Central memory CD8-positive, alpha-beta T cell (primary cell): ENCODE measurements at regions not wholly inside any gene's neighbourhood (a gene's known extent, or its start where the extent isn't known, plus 50 kb on each side); places are given as distances from the start of the nearest gene placed in this dataset.

Experiments
- ATAC-seq: fragments of 150-1000 bp; cut with Tn5 transposase; replicated peaks from 2 replicates; pipeline ENCODE4 v1.10.0; 2022; ENCODE audit warnings: mild to moderate bottlenecking, moderate FRiP score, moderate number of reproducible peaks; ENCODE audit not compliant: poor library complexity, severe bottlenecking; ENCODE audit errors: extremely low read depth
- DNase-seq, 2 donors: peaks; one replicate each; pipeline ENCODE4 v3.0.0; 2021; ENCODE audit warnings: low spot score in 2 of 2
- H3K27ac Mint-ChIP-seq: one replicate; pipeline ENCODE4 v1.8.0; 2022; ENCODE audit warnings: low read depth, mild to moderate bottlenecking, moderate library complexity, mixed read lengths
- H3K27me3 Mint-ChIP-seq: one replicate; pipeline ENCODE4 v1.8.0; 2022; ENCODE audit warnings: mixed read lengths
- H3K36me3 Mint-ChIP-seq: one replicate; pipeline ENCODE4 v1.8.0; 2022; ENCODE audit warnings: mild to moderate bottlenecking, moderate library complexity, mixed read lengths; ENCODE audit not compliant: insufficient read depth
- H3K4me1 Mint-ChIP-seq: one replicate; pipeline ENCODE4 v1.8.0; 2022; ENCODE audit warnings: mixed read lengths
- H3K4me3 Mint-ChIP-seq: one replicate; pipeline ENCODE4 v1.8.0; 2022; ENCODE audit warnings: mild to moderate bottlenecking, moderate library complexity, mixed read lengths
- H3K9me3 Mint-ChIP-seq: one replicate; pipeline ENCODE4 v1.8.0; 2022; ENCODE audit warnings: mixed read lengths

DNA sequence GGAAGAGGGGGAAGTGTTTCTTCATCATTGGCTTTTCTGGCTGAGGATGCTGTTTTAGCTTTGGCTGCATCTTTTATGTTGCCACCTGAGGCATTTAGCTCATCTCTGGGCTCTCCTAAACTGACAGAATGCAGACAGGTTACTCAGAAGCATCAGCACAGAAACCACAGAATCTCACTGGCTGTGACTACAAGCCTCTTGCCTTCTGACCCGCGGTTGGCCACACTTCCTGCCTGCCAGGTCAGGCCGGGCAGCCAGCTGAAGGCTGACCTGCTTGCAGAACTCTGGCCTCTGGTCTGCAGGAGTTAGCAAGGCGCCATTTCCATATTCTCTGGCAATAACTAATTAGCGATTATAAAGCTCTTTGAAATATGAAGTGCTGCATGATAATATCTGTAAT lies 366.5 kb downstream of the MID1IP1 start:
- H3K9me3 Mint-ChIP-seq = no peaks in the 10 kb centered on the region
- DNase-seq (no peak), ATAC-seq (no peak)
- H3K27ac Mint-ChIP-seq = no peak overlapping the region
- no peaks in the 10 kb centered on the region for H3K36me3 Mint-ChIP-seq
- peaks cover 31% of the 10 kb centered on the region for H3K27me3 Mint-ChIP-seq
- peaks cover 4% of the 10 kb centered on the region for H3K4me1 Mint-ChIP-seq
- no peak overlapping the region for H3K4me3 Mint-ChIP-seq

DNA sequence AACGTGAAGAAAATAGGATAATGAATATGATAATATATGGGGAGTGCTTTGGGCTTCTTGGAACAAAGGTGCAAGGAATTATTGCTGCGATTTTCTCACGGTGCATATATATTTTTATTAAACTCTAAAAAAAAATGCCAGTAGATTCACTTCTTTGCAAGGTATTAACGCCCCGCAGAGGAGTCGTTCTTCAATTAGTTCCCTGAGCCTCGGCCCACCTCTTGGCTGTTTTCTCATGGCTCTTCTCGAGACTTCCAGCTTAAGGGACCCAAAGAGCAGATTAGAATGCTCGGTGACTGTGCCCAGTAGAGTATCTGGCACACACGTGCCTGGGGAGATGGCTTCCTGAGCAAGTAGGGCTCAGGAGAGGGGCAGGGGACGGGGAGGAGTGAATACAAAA lies 367.4 kb downstream of the MID1IP1 start:
- H3K4me3 Mint-ChIP-seq = no peak overlapping the region
- no peak overlapping the region for H3K27ac Mint-ChIP-seq
- DNase-seq = no peak
- no peaks in the 10 kb centered on the region for H3K36me3 Mint-ChIP-seq
- H3K4me1 Mint-ChIP-seq = no peaks in the 10 kb centered on the region
- ATAC-seq = no peak
- no peaks in the 10 kb centered on the region for H3K9me3 Mint-ChIP-seq
- peaks cover 24% of the 10 kb centered on the region for H3K27me3 Mint-ChIP-seq

DNA sequence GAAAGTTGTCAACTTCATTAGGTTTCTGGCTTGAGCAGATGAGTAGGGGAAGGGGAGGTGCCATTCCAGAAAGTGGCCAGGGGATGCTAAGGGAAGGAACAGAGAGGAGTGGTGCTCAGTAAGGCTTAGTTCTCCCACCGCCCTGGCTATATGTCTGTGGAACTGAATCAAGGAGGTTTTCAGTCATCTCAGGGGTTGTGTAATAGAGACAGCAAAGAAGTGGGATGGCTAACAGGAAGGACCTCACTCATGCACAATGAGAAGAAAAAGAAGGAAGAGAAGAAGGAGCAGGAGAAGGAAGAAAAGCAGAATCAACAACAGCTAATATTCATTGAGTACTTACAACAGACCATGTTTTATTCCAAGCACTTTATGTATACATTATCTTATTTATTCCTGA lies 368.7 kb downstream of the MID1IP1 start:
- Mint-ChIP-seq H3K27ac (no peak overlapping the region), H3K4me1 (no peaks in the 10 kb centered on the region), H3K36me3 (no peaks in the 10 kb centered on the region), H3K4me3 (no peak overlapping the region), H3K9me3 (no peaks in the 10 kb centered on the region), H3K27me3 (peaks cover 13% of the 10 kb centered on the region)
- DNase-seq (no peak), ATAC-seq (no peak)

DNA sequence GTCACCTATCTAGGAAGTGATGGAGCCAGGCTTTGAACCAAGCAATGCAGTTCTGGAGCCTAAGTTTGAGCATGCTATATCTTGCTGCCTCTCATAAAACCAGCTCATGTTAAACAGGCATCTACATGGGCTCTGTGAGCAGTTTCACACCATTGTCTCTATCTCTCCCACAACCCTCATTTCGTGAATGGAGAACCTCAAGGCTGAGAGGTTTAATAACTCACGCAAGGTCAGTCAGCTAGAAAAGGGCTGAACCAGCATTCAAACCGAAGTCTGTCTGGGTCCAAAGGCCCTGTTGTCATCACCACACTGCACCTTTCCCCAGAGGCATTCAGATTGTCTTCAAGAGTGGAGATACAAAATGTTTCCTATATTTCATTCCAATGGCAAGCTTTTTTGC lies 369.2 kb downstream of the MID1IP1 start:
- Mint-ChIP-seq H3K27me3 (peaks cover 8% of the 10 kb centered on the region), H3K9me3 (no peaks in the 10 kb centered on the region), H3K4me3 (no peak overlapping the region), H3K4me1 (no peaks in the 10 kb centered on the region), H3K27ac (no peak overlapping the region), H3K36me3 (no peaks in the 10 kb centered on the region)
- DNase-seq (no peak), ATAC-seq (no peak)

DNA sequence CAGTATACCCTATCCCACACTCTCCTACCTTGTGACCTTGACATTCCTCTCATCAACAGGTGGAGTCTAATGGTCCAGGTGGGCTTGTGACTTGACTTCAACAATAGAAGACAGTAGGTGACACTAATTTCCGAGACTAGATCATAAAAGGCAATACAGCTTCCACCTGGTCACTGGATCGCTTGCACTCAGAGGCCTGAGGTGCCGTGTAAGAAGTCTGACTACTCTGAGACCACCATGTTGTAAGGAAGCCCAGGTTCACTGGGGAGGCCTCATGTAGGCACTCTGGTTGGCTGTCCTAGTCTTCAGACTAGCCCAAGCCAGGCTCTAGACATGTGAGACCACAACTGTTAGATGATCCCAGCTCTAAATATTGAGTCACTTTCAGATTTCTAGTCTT lies 370.4 kb downstream of the MID1IP1 start:
- Mint-ChIP-seq H3K9me3 (no peaks in the 10 kb centered on the region), H3K4me1 (no peaks in the 10 kb centered on the region), H3K27me3 (no peaks in the 10 kb centered on the region), H3K27ac (no peak overlapping the region), H3K36me3 (no peaks in the 10 kb centered on the region), H3K4me3 (no peak overlapping the region)
- DNase-seq (no peak), ATAC-seq (no peak)

DNA sequence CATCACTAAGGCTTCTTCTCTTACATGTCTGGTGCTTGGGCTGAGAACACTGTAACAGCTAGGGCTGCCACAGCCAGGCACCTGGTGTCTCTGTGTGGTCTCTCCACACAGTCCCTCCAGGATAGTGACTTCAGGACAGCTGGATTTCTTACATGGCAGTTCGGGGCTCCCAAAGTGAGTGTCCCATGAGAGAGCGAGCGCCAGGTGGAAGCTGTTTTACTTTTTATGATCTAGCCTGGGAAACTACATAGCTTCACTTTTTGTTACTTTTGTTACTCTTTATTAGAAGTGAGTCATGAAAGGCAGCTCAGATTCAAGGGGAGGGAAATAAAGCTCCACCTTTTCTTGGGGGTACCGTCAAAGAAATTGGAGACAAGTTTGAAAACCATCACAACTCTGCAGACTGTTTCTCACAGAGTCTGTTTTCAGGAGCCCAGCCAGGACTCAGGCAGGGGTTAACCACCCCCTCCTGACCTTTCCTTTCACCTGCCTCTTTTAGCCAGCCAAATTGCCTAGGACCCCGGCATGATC lies 373.0 kb downstream of the MID1IP1 start:
- ATAC-seq (no peak), DNase-seq (no peak)
- H3K27ac Mint-ChIP-seq = no peak overlapping the region
- no peaks in the 10 kb centered on the region for H3K9me3 Mint-ChIP-seq
- no peaks in the 10 kb centered on the region for H3K36me3 Mint-ChIP-seq
- no peaks in the 10 kb centered on the region for H3K4me1 Mint-ChIP-seq
- no peaks in the 10 kb centered on the region for H3K27me3 Mint-ChIP-seq
- peak overlapping the region; percentile 9 for H3K4me3 Mint-ChIP-seq

DNA sequence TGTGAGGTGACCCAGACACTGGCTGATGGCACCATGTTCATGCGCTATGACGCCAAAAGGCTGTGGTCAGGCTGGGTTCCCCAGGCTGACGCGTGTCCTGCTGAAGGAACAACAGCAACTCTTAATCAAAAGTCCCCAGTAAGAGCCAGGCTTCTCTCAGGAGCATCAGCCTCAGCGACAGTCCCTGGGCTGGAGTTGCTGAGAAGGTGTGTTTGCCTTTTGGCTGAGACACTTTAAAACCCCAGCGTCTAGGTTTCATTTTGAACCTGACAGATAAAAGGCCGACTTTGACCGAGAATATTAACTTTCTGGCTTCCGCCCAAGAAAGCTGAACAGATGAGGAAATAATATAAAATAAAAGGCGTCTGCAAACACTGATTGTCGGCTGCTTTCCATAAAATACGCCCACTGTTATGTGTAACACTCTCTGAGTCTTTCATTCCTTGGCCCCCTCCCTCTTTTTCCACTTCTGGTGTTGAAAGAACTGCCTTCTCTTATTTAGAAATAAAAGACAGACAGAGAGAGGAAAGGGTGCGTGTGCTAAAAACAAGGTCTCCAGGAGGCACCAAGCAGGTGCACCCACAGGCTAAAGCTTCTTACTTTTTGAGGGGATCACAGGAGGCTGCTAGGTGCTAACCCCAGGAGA lies 373.6 kb downstream of the MID1IP1 start:
- Mint-ChIP-seq H3K4me3 (peak overlapping the region; percentile 9), H3K27ac (no peak overlapping the region), H3K36me3 (no peaks in the 10 kb centered on the region), H3K27me3 (no peaks in the 10 kb centered on the region), H3K9me3 (no peaks in the 10 kb centered on the region), H3K4me1 (no peaks in the 10 kb centered on the region)
- DNase-seq (peak; percentile 16), ATAC-seq (peak; percentile 77)

DNA sequence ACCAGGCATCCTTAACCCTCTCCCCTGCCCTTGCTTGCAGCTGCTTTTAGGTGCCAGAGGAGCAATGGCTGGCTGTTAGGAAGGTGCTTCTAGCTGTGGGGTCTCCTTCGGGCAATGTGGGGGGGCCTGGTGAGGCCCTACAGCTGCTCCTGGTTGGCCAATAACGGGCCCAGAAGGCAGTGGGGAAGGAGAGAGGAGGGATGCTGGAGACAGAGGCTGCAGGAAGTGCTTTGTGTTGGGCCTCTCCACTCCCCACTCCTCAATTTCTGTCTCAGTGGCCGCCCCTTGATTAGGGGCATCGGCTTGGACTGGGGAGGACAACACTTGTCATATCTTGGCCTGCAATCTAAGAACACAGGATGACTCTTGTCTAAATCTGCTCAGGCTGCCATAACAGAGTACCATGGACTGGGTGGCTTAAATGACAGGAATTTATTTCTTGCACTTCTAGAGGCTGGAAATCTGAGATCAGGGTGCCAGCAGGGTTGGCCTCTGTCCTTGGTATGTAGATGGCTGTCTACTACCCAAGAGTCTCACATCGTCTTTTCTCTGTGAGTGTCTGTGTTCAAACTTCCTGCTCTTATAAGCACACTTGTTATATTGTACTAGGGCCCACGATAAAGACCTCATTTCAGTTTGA lies 374.3 kb downstream of the MID1IP1 start:
- Mint-ChIP-seq H3K27ac (no peak overlapping the region), H3K4me3 (peak overlapping the region; percentile 9)

DNA sequence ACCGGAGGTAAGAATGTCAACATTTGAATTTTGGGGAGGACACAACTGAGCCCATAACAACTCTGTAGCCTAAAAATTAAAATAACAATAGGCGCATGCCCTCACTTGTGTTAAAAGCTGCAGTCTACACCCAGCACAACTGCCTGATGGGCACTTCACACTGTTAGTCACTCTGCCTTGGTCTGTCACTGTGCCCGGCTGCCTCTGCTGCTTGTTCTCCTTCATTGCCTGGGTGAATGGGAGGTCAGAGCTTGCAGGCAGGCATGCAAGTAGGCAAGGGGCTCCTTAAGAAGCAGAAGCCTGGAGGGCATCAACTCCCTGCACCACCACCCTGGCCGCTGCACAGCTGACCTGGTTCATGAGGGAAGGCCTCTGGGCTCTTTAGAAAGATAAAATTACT lies 374.8 kb downstream of the MID1IP1 start:
- no peak for ATAC-seq
- no peaks in the 10 kb centered on the region for H3K4me1 Mint-ChIP-seq
- no peak for DNase-seq
- H3K36me3 Mint-ChIP-seq = no peaks in the 10 kb centered on the region
- H3K27me3 Mint-ChIP-seq = no peaks in the 10 kb centered on the region
- no peaks in the 10 kb centered on the region for H3K9me3 Mint-ChIP-seq
- no peak overlapping the region for H3K27ac Mint-ChIP-seq
- H3K4me3 Mint-ChIP-seq = no peak overlapping the region

More for the DNA sequence above, 374.3 kb downstream of the MID1IP1 start:
- Mint-ChIP-seq H3K36me3 (no peaks in the 10 kb centered on the region), H3K9me3 (no peaks in the 10 kb centered on the region), H3K27me3 (no peaks in the 10 kb centered on the region), H3K4me1 (no peaks in the 10 kb centered on the region)
- ATAC-seq = no peak
- no peak for DNase-seq

DNA sequence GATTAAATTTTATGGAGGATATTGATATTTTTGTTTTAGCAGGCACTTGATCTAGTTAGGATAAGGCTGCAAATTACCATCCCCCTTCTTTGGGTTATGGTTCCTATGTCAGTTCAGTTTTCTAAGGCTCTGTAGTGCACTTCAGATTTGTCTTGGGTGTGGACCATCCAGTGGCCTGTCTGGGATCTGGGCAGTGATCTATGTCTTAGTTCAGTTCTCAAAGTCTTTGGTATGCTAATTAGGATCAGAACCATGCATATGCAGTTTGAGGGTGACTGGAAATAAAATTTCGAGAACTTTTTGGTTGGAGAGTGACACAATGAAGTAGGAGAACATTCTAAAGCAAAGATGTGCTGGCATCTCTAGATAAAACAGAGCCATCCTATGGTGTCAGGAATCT lies 388.2 kb downstream of the MID1IP1 start:
- DNase-seq (no peak), ATAC-seq (no peak)
- Mint-ChIP-seq H3K9me3 (no peaks in the 10 kb centered on the region), H3K4me1 (no peaks in the 10 kb centered on the region), H3K4me3 (no peak overlapping the region), H3K27me3 (peaks cover 28% of the 10 kb centered on the region), H3K27ac (no peak overlapping the region), H3K36me3 (no peaks in the 10 kb centered on the region)

DNA sequence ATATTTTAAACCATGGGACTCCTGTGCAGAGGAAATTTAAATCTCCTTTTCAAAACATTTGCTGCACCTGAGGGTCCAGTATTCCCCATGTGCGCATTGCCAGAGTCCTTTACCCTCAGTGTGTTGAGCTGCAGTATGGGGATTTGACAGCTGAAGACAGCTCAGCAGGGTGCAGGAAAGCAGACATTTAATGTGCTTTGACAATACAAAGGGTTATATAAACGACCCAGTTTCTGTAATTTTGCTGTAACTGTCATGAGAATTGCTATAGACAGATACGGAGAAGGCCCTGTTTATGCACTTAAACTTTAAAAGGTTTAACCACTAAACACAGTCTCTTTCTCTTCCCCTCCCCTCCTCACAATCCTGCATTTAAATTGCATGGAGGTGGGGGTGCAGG lies 393.4 kb downstream of the MID1IP1 start:
- no peak overlapping the region for H3K27ac Mint-ChIP-seq
- ATAC-seq (no peak), DNase-seq (no peak)
- peaks cover 15% of the 10 kb centered on the region for H3K4me1 Mint-ChIP-seq
- no peaks in the 10 kb centered on the region for H3K9me3 Mint-ChIP-seq
- H3K4me3 Mint-ChIP-seq = no peak overlapping the region
- H3K36me3 Mint-ChIP-seq = no peaks in the 10 kb centered on the region
- H3K27me3 Mint-ChIP-seq = peaks cover 2% of the 10 kb centered on the region

DNA sequence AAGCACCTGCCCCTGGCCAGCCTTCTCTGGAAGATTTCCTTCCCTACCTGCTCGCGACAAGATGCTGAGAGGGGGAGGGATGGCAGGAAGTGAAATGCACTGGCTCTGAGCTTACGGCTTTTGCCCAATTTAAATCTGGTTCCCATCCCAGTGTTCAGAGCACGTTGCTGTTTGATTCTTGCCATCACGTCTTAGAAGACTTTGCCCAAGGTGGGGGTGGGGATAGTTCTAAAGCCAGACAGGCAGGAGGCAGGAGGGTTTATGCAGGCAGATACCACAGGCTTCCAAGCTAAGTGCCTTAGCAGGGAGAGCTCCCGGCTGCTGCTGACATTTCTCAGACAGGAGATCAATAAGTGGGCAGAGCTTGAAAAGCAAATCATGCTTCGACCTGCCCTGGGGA lies 393.9 kb downstream of the MID1IP1 start:
- no peak for ATAC-seq
- Mint-ChIP-seq H3K27me3 (no peaks in the 10 kb centered on the region), H3K36me3 (no peaks in the 10 kb centered on the region), H3K4me3 (no peak overlapping the region), H3K4me1 (peaks cover 15% of the 10 kb centered on the region), H3K9me3 (no peaks in the 10 kb centered on the region), H3K27ac (no peak overlapping the region)
- no peak for DNase-seq
